ENCODE measurements at regions not wholly inside any gene's neighbourhood (a gene's known extent, or its start where the extent isn't known, plus 50 kb on each side); places are given as distances from the start of the nearest gene placed in this dataset.

GRCh38 chrX:131356725-131357124, 67.6 kb upstream of the IGSF1 start:
- intact Hi-C loops (cut with micrococcal nuclease; ENCODE audit: unreplicated experiment), result no loop called here
- no peaks in the 10 kb centered on the region for H4K20me1 ChIP-seq (ENCODE audit: insufficient read depth, low read length)
- H3K27ac ChIP-seq (ENCODE audit: low read depth, low read length, poor library complexity, severe bottlenecking), result no peak overlapping the region
- H3K79me2 ChIP-seq (ENCODE audit: insufficient read depth, low read depth, low read length), result no peaks in the 10 kb centered on the region
- no peak overlapping the region for H3K4me3 ChIP-seq (ENCODE audit: low read depth, low read length, poor library complexity, severe bottlenecking)
- H3K9me3 ChIP-seq (ENCODE audit: low read length), result no peaks in the 10 kb centered on the region
- H3K4me1 ChIP-seq (ENCODE audit: insufficient read depth, low read length, poor library complexity, severe bottlenecking), result no peaks in the 10 kb centered on the region
- TF ChIP-seq CTCF (conservative IDR thresholded peaks at IDR 0.05; ENCODE audit: low read length) (no peak), EZH2phosphoT487 (IDR thresholded peaks at IDR 0.05; ENCODE audit: borderline replicate concordance, low read depth, low read length) (no peak)
- H3K4me2 ChIP-seq (ENCODE audit: low read length), result no peak overlapping the region
- no TSS peak for BruUV-seq (replicated peaks)
- H2AFZ ChIP-seq (ENCODE audit: low read length), result no peak overlapping the region
- POLR2A ChIA-PET, result no interaction called here
- CTCF ChIA-PET (ENCODE audit: unreplicated experiment), result no interaction called here
- H3K36me3 ChIP-seq (ENCODE audit: insufficient read depth, low read length), result no peaks in the 10 kb centered on the region
- no peak for DNase-seq (ENCODE audit: low spot score)
- H3K9me2 ChIP-seq (ENCODE audit: insufficient read depth, low read length), result no peaks in the 10 kb centered on the region

- CTCF ChIA-PET (ENCODE audit: unreplicated experiment), result no interaction called here
- no peaks in the 10 kb centered on the region for H3K79me2 ChIP-seq (ENCODE audit: insufficient read depth, low read depth, low read length)
- DNase-seq (ENCODE audit: low spot score), result no peak
Observed at GRCh38 chrX:131359611-131360010, 70.5 kb upstream of the IGSF1 start.

GRCh38 chrX:131365766-131366165, 76.7 kb upstream of the IGSF1 start:
- H3K36me3 ChIP-seq (ENCODE audit: insufficient read depth, low read length), result no peaks in the 10 kb centered on the region
- no peak for DNase-seq (ENCODE audit: low spot score)
- intact Hi-C loops (cut with micrococcal nuclease; ENCODE audit: unreplicated experiment), result no loop called here
- no peaks in the 10 kb centered on the region for H3K79me2 ChIP-seq (ENCODE audit: insufficient read depth, low read depth, low read length)
- no peak overlapping the region for H3K4me2 ChIP-seq (ENCODE audit: low read length)
- H3K27ac ChIP-seq (ENCODE audit: low read depth, low read length, poor library complexity, severe bottlenecking), result no peak overlapping the region
- BruUV-seq (replicated peaks), result no TSS peak
- CTCF ChIA-PET (ENCODE audit: unreplicated experiment), result no interaction called here
- no peaks in the 10 kb centered on the region for H3K4me1 ChIP-seq (ENCODE audit: insufficient read depth, low read length, poor library complexity, severe bottlenecking)
- no peak for TF ChIP-seq CTCF (conservative IDR thresholded peaks at IDR 0.05; ENCODE audit: low read length)
- TF ChIP-seq EZH2phosphoT487 (IDR thresholded peaks at IDR 0.05; ENCODE audit: borderline replicate concordance, low read depth, low read length), result no peak
- POLR2A ChIA-PET, result no interaction called here
- H3K9me2 ChIP-seq (ENCODE audit: insufficient read depth, low read length), result no peaks in the 10 kb centered on the region
- no peaks in the 10 kb centered on the region for H3K9me3 ChIP-seq (ENCODE audit: low read length)
- H3K4me3 ChIP-seq (ENCODE audit: low read depth, low read length, poor library complexity, severe bottlenecking), result no peak overlapping the region
- H2AFZ ChIP-seq (ENCODE audit: low read length), result no peak overlapping the region
- H4K20me1 ChIP-seq (ENCODE audit: insufficient read depth, low read length), result no peaks in the 10 kb centered on the region

More at GRCh38 chrX:131359611-131360010, 70.5 kb upstream of the IGSF1 start:
- no peak for TF ChIP-seq EZH2phosphoT487 (IDR thresholded peaks at IDR 0.05; ENCODE audit: borderline replicate concordance, low read depth, low read length)
- no peak overlapping the region for H2AFZ ChIP-seq (ENCODE audit: low read length)
- no peak overlapping the region for H3K27ac ChIP-seq (ENCODE audit: low read depth, low read length, poor library complexity, severe bottlenecking)
- no peaks in the 10 kb centered on the region for H3K36me3 ChIP-seq (ENCODE audit: insufficient read depth, low read length)
- POLR2A ChIA-PET, result interaction anchor here (0.8 kb wide), 1 partner anchor 29 kb away, joined by 3 read pairs; no protein-coding TSS in a partner anchor
- no peak overlapping the region for H3K4me3 ChIP-seq (ENCODE audit: low read depth, low read length, poor library complexity, severe bottlenecking)
- H3K4me2 ChIP-seq (ENCODE audit: low read length), result no peak overlapping the region
- no peaks in the 10 kb centered on the region for H3K9me2 ChIP-seq (ENCODE audit: insufficient read depth, low read length)
- no TSS peak for BruUV-seq (replicated peaks)
- no peaks in the 10 kb centered on the region for H3K4me1 ChIP-seq (ENCODE audit: insufficient read depth, low read length, poor library complexity, severe bottlenecking)
- no peaks in the 10 kb centered on the region for H4K20me1 ChIP-seq (ENCODE audit: insufficient read depth, low read length)
- intact Hi-C loops (cut with micrococcal nuclease; ENCODE audit: unreplicated experiment), result no loop called here
- no peaks in the 10 kb centered on the region for H3K9me3 ChIP-seq (ENCODE audit: low read length)

All from OCI-LY7 (cell line).